Right lobe of liver (tissue), 4 donors: ENCODE measurements at regions not wholly inside any gene's neighbourhood (a gene's known extent, or its start where the extent isn't known, plus 50 kb on each side); places are given as distances from the start of the nearest gene placed in this dataset.

Experiments
- POLR2A ChIP-seq: fragments of 450-650 bp; IDR thresholded peaks from one replicate; pipeline ENCODE4 v1.6.1; 2017; ENCODE audit warnings: antibody characterized with exemption, mild to moderate bottlenecking
- TF ChIP-seq, protein P1 (sequence below), 4 donors: fragments of 200-600 bp in 3 of 4; fragments of 450-650 bp in 1 of 4; IDR thresholded peaks; one replicate each; pipeline versions ENCODE4 v1.5.1 to v1.8.0; 2016 to 2022; ENCODE audit warnings: antibody characterized with exemption in 4 of 4, mild to moderate bottlenecking in 2 of 4
- donor health status: DM: no; HTN: no; CAD: no.
- donor health status: DM: no; HTN: no; CAD: no.
- donor health status: DM: no; HTN: yes; CAD: no.

DNA sequence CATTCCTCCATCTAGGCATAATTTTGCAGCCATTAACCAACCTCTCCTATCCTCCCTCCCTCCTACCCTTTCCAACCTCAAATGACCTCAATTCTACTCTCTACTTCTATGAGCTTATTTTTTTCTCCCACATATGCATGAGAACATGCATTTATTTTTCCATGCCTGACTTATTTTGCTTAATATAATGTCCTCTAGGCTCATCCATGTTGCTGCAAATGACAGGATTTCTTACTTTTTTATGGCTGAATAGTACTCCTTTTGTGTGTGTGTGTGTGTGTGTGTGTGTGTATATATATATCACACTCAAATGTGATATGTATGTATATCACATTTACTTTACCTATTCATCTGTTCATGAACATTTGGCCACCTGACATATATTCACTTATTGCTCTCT, 339.4 kb downstream of the SIPA1L2 start:
- TF ChIP-seq, protein P1, sequence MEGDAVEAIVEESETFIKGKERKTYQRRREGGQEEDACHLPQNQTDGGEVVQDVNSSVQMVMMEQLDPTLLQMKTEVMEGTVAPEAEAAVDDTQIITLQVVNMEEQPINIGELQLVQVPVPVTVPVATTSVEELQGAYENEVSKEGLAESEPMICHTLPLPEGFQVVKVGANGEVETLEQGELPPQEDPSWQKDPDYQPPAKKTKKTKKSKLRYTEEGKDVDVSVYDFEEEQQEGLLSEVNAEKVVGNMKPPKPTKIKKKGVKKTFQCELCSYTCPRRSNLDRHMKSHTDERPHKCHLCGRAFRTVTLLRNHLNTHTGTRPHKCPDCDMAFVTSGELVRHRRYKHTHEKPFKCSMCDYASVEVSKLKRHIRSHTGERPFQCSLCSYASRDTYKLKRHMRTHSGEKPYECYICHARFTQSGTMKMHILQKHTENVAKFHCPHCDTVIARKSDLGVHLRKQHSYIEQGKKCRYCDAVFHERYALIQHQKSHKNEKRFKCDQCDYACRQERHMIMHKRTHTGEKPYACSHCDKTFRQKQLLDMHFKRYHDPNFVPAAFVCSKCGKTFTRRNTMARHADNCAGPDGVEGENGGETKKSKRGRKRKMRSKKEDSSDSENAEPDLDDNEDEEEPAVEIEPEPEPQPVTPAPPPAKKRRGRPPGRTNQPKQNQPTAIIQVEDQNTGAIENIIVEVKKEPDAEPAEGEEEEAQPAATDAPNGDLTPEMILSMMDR (IDR thresholded peaks at IDR 0.05) = no peak
- TF ChIP-seq POLR2A = no peak
